ENCODE measurements at regions not wholly inside any gene's neighbourhood (a gene's known extent, or its start where the extent isn't known, plus 50 kb on each side); places are given as distances from the start of the nearest gene placed in this dataset.

DNA sequence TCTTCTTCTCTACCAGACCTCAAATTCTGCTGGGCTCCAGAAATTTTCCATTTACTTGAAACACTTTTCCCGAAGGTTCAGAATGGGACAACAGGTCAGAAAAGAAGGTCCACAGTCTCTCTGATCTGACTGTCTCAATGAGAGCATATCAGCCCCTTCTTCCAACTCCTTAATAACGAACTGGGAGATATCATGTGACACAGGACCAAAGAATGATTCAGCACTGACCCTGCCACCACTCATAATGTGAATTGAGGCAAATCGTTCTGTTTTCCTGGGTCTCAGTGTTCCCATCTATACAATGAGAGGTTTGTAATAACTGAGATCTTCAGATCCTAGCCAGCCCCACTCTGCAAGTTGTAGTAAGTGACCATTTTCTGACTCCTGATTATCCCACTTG is 500.5 kb downstream of the NTRK3 start:
- TF ChIP-seq EZH2phosphoT487 (IDR thresholded peaks at IDR 0.05) (no peak), EZH2 (IDR thresholded peaks at IDR 0.05) (no peak)
- TF ChIP-seq, protein P1, sequence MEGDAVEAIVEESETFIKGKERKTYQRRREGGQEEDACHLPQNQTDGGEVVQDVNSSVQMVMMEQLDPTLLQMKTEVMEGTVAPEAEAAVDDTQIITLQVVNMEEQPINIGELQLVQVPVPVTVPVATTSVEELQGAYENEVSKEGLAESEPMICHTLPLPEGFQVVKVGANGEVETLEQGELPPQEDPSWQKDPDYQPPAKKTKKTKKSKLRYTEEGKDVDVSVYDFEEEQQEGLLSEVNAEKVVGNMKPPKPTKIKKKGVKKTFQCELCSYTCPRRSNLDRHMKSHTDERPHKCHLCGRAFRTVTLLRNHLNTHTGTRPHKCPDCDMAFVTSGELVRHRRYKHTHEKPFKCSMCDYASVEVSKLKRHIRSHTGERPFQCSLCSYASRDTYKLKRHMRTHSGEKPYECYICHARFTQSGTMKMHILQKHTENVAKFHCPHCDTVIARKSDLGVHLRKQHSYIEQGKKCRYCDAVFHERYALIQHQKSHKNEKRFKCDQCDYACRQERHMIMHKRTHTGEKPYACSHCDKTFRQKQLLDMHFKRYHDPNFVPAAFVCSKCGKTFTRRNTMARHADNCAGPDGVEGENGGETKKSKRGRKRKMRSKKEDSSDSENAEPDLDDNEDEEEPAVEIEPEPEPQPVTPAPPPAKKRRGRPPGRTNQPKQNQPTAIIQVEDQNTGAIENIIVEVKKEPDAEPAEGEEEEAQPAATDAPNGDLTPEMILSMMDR (IDR thresholded peaks at IDR 0.05): no peak

Data from neural progenitor cell (in vitro differentiated cells).